ENCODE measurements at regions not wholly inside any gene's neighbourhood (a gene's known extent, or its start where the extent isn't known, plus 50 kb on each side); places are given as distances from the start of the nearest gene placed in this dataset.

DNA sequence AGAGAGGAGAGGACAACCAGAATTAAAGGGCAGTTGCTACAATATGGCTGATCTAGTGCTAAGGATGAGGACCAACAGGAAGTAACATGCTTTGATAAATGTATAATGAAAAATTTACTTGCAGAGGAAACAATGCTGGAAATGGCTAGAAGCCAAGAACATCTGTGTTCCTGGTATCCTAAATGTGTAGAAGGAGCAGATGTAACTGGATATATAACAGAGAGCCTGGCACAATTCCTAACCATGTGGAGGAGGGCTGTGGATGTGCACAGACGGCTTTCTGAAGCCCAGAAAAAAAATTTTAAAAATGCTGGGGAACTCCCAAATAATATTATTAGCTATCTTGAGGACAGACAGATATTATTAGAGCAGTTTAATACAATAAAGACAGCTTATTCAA is 159.4 kb upstream of the GBE1 start:
- TF ChIP-seq, protein P1, sequence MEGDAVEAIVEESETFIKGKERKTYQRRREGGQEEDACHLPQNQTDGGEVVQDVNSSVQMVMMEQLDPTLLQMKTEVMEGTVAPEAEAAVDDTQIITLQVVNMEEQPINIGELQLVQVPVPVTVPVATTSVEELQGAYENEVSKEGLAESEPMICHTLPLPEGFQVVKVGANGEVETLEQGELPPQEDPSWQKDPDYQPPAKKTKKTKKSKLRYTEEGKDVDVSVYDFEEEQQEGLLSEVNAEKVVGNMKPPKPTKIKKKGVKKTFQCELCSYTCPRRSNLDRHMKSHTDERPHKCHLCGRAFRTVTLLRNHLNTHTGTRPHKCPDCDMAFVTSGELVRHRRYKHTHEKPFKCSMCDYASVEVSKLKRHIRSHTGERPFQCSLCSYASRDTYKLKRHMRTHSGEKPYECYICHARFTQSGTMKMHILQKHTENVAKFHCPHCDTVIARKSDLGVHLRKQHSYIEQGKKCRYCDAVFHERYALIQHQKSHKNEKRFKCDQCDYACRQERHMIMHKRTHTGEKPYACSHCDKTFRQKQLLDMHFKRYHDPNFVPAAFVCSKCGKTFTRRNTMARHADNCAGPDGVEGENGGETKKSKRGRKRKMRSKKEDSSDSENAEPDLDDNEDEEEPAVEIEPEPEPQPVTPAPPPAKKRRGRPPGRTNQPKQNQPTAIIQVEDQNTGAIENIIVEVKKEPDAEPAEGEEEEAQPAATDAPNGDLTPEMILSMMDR (IDR thresholded peaks at IDR 0.05; ENCODE audit: low read length) = no peak
- TF ChIP-seq EZH2 (optimal IDR thresholded peaks at IDR 0.05; ENCODE audit: low read depth, low read length) (no peak), EZH2phosphoT487 (IDR thresholded peaks at IDR 0.05; ENCODE audit: low read length) (no peak)

Measured in MM.1S (cell line).